H1 (cell line): ENCODE measurements at regions not wholly inside any gene's neighbourhood (a gene's known extent, or its start where the extent isn't known, plus 50 kb on each side); places are given as distances from the start of the nearest gene placed in this dataset.

Experiments used
- CTBP2 ChIP-seq: IDR thresholded peaks from 2 replicates; pipeline ENCODE4 v1.7.0; 2011; ENCODE audit warnings: borderline replicate concordance, mild to moderate bottlenecking, moderate library complexity, mixed read lengths, low read length; ENCODE audit not compliant: insufficient read depth, insufficient read length
- EGR1 ChIP-seq: IDR thresholded peaks from 2 replicates; pipeline ENCODE4 v1.6.1; 2011; ENCODE audit warnings: low read depth, low read length, borderline replicate concordance
- TAF1 ChIP-seq: IDR thresholded peaks from 2 replicates; pipeline ENCODE4 v1.6.1; 2011; ENCODE audit warnings: mild to moderate bottlenecking, low read depth, low read length
- TF ChIP-seq, protein P1 (sequence below): IDR thresholded peaks from 2 replicates; pipeline ENCODE4 v1.6.1; 2012; ENCODE audit warnings: inconsistent platforms
- TF ChIP-seq, protein P2 (sequence below): fragments of 300-600 bp; sonication (generic); IDR thresholded peaks from 2 replicates; pipeline ENCODE4 v1.7.1; 2012; ENCODE audit warnings: low read length, moderate library complexity, mild to moderate bottlenecking, inconsistent platforms; ENCODE audit not compliant: insufficient replicate concordance

DNA sequence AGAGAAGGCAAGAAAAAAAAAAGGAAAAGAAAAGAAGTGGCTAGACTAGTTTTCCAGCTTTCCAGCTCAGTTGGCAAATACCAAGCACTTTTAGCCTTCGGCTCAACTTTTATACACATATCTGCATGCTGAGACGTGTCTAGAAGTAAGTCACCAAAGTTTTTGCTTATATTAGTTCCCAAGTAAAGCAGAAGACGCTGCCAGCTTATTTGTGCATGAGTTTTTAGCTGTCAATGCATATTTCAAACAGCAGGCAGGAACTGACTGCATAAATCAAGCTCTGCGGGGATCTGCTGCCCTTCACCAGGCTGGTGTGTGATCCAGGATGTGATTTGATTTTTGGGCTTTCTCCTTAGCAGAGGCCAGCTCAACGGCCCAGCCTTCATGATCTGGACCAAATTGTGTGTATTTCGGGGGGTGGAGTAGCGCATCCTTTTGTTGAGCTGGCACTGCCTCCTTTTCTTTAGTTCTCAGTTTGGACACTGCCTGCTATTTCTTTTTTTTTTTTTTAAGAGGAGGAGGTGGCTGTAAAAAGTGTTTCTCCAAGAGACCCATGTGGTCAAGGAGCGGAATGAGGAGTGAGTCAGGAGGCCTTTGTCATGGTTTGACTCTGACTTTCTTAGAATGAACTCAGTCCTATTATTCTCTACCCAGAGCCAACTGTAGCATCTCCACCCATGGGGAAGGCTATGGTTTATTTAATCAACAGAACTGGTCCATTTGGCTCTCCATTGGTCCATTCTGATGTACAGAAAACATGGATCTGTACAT, 162.6 kb upstream of the XYLT1 start (continued):
- no peak for TF ChIP-seq CTBP2
- no peak for TF ChIP-seq TAF1
- TF ChIP-seq, protein P1, sequence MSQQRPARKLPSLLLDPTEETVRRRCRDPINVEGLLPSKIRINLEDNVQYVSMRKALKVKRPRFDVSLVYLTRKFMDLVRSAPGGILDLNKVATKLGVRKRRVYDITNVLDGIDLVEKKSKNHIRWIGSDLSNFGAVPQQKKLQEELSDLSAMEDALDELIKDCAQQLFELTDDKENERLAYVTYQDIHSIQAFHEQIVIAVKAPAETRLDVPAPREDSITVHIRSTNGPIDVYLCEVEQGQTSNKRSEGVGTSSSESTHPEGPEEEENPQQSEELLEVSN: no peak
- TF ChIP-seq, protein P2, sequence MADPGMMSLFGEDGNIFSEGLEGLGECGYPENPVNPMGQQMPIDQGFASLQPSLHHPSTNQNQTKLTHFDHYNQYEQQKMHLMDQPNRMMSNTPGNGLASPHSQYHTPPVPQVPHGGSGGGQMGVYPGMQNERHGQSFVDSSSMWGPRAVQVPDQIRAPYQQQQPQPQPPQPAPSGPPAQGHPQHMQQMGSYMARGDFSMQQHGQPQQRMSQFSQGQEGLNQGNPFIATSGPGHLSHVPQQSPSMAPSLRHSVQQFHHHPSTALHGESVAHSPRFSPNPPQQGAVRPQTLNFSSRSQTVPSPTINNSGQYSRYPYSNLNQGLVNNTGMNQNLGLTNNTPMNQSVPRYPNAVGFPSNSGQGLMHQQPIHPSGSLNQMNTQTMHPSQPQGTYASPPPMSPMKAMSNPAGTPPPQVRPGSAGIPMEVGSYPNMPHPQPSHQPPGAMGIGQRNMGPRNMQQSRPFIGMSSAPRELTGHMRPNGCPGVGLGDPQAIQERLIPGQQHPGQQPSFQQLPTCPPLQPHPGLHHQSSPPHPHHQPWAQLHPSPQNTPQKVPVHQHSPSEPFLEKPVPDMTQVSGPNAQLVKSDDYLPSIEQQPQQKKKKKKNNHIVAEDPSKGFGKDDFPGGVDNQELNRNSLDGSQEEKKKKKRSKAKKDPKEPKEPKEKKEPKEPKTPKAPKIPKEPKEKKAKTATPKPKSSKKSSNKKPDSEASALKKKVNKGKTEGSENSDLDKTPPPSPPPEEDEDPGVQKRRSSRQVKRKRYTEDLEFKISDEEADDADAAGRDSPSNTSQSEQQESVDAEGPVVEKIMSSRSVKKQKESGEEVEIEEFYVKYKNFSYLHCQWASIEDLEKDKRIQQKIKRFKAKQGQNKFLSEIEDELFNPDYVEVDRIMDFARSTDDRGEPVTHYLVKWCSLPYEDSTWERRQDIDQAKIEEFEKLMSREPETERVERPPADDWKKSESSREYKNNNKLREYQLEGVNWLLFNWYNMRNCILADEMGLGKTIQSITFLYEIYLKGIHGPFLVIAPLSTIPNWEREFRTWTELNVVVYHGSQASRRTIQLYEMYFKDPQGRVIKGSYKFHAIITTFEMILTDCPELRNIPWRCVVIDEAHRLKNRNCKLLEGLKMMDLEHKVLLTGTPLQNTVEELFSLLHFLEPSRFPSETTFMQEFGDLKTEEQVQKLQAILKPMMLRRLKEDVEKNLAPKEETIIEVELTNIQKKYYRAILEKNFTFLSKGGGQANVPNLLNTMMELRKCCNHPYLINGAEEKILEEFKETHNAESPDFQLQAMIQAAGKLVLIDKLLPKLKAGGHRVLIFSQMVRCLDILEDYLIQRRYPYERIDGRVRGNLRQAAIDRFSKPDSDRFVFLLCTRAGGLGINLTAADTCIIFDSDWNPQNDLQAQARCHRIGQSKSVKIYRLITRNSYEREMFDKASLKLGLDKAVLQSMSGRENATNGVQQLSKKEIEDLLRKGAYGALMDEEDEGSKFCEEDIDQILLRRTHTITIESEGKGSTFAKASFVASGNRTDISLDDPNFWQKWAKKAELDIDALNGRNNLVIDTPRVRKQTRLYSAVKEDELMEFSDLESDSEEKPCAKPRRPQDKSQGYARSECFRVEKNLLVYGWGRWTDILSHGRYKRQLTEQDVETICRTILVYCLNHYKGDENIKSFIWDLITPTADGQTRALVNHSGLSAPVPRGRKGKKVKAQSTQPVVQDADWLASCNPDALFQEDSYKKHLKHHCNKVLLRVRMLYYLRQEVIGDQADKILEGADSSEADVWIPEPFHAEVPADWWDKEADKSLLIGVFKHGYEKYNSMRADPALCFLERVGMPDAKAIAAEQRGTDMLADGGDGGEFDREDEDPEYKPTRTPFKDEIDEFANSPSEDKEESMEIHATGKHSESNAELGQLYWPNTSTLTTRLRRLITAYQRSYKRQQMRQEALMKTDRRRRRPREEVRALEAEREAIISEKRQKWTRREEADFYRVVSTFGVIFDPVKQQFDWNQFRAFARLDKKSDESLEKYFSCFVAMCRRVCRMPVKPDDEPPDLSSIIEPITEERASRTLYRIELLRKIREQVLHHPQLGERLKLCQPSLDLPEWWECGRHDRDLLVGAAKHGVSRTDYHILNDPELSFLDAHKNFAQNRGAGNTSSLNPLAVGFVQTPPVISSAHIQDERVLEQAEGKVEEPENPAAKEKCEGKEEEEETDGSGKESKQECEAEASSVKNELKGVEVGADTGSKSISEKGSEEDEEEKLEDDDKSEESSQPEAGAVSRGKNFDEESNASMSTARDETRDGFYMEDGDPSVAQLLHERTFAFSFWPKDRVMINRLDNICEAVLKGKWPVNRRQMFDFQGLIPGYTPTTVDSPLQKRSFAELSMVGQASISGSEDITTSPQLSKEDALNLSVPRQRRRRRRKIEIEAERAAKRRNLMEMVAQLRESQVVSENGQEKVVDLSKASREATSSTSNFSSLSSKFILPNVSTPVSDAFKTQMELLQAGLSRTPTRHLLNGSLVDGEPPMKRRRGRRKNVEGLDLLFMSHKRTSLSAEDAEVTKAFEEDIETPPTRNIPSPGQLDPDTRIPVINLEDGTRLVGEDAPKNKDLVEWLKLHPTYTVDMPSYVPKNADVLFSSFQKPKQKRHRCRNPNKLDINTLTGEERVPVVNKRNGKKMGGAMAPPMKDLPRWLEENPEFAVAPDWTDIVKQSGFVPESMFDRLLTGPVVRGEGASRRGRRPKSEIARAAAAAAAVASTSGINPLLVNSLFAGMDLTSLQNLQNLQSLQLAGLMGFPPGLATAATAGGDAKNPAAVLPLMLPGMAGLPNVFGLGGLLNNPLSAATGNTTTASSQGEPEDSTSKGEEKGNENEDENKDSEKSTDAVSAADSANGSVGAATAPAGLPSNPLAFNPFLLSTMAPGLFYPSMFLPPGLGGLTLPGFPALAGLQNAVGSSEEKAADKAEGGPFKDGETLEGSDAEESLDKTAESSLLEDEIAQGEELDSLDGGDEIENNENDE: no peak
- TF ChIP-seq EGR1: no peak
